ENCODE measurements at regions not wholly inside any gene's neighbourhood (a gene's known extent, or its start where the extent isn't known, plus 50 kb on each side); places are given as distances from the start of the nearest gene placed in this dataset.
"Not testable (repeated sequence)": the region's sequence is repeated elsewhere in the genome, so short reads cannot be mapped to it uniquely, and the experiment has no call there.

- Histone ChIP-seq H2BK120ac (ENCODE audit: low read depth, low read length) (no peak overlapping the region), H3K4me3 (ENCODE audit: low read length) (no peak overlapping the region), H2BK15ac (replicated peaks; ENCODE audit: low read depth) (no peak overlapping the region), H3K4ac (ENCODE audit: low read depth, low read length) (no peak overlapping the region), H3K27me3 (ENCODE audit: insufficient read depth, low read length, poor library complexity) (no peaks in the 10 kb centered on the region), H3K4me1 (ENCODE audit: control insufficient read depth, low read depth, low read length) (no peaks in the 10 kb centered on the region), H4K5ac (ENCODE audit: low read length) (no peak overlapping the region), H3K79me1 (ENCODE audit: low read length) (no peaks in the 10 kb centered on the region), H3K36me3 (ENCODE audit: control insufficient read depth, insufficient read depth, low read length) (no peaks in the 10 kb centered on the region), H3K27ac (ENCODE audit: low read depth, low read length) (no peak overlapping the region), H2AK5ac (ENCODE audit: low read length) (no peak overlapping the region), H3K18ac (ENCODE audit: low read length) (no peak overlapping the region), H3K79me2 (ENCODE audit: control insufficient read depth, insufficient read depth, low read length) (no peaks in the 10 kb centered on the region), H4K8ac (ENCODE audit: low read depth, low read length) (no peak overlapping the region), H2BK5ac (ENCODE audit: low read length) (no peak overlapping the region), H3K56ac (ENCODE audit: low read length) (no peak overlapping the region), H3K23ac (ENCODE audit: low read length) (no peak overlapping the region), H3K9ac (ENCODE audit: low read length) (no peak overlapping the region), H3K4me2 (ENCODE audit: low read length) (no peak overlapping the region)
- DNase-seq, result no peak
Observed at GRCh38 chr1:66464351-66464750, 69.6 kb upstream of the SGIP1 start.

- H4K8ac ChIP-seq (ENCODE audit: low read depth, low read length), result no peak overlapping the region
- H3K23ac ChIP-seq (ENCODE audit: low read length), result no peak overlapping the region
- H3K9ac ChIP-seq (ENCODE audit: low read length), result no peak overlapping the region
- H3K18ac ChIP-seq (ENCODE audit: low read length), result no peak overlapping the region
- H3K4me1 ChIP-seq (ENCODE audit: control insufficient read depth, low read depth, low read length), result no peaks in the 10 kb centered on the region
- H3K4ac ChIP-seq (ENCODE audit: low read depth, low read length), result no peak overlapping the region
- H3K27me3 ChIP-seq (ENCODE audit: insufficient read depth, low read length, poor library complexity), result no peaks in the 10 kb centered on the region
- no peak overlapping the region for H2BK15ac ChIP-seq (replicated peaks; ENCODE audit: low read depth)
- no peak overlapping the region for H3K27ac ChIP-seq (ENCODE audit: low read depth, low read length)
- no peaks in the 10 kb centered on the region for H3K79me2 ChIP-seq (ENCODE audit: control insufficient read depth, insufficient read depth, low read length)
- H3K4me2 ChIP-seq (ENCODE audit: low read length), result no peak overlapping the region
- no peak overlapping the region for H3K56ac ChIP-seq (ENCODE audit: low read length)
- no peak for DNase-seq
- H2BK120ac ChIP-seq (ENCODE audit: low read depth, low read length), result no peak overlapping the region
- no peaks in the 10 kb centered on the region for H3K79me1 ChIP-seq (ENCODE audit: low read length)
- H3K4me3 ChIP-seq (ENCODE audit: low read length), result no peak overlapping the region
- H2BK5ac ChIP-seq (ENCODE audit: low read length), result no peak overlapping the region
- WGBS (ENCODE audit: extremely low coverage, insufficient coverage, low lambda C conversion rate), result no CpG with 5 or more reads among the region's 2 CpGs
- H2AK5ac ChIP-seq (ENCODE audit: low read length), result no peak overlapping the region
- no peak overlapping the region for H4K5ac ChIP-seq (ENCODE audit: low read length)
- H3K36me3 ChIP-seq (ENCODE audit: control insufficient read depth, insufficient read depth, low read length), result no peaks in the 10 kb centered on the region
Observed at GRCh38 chr1:66464802-66465201, 69.2 kb upstream of the SGIP1 start.

- H3K36me3 ChIP-seq (ENCODE audit: control insufficient read depth, insufficient read depth, low read length); H3K4me3 ChIP-seq (ENCODE audit: low read length); H3K18ac ChIP-seq (ENCODE audit: low read length); H2AK5ac ChIP-seq (ENCODE audit: low read length); H3K4ac ChIP-seq (ENCODE audit: low read depth, low read length); H3K23ac ChIP-seq (ENCODE audit: low read length); H3K27me3 ChIP-seq (ENCODE audit: insufficient read depth, low read length, poor library complexity); H3K9ac ChIP-seq (ENCODE audit: low read length); H3K79me2 ChIP-seq (ENCODE audit: control insufficient read depth, insufficient read depth, low read length); H3K79me1 ChIP-seq (ENCODE audit: low read length); H4K8ac ChIP-seq (ENCODE audit: low read depth, low read length); H3K27ac ChIP-seq (ENCODE audit: low read depth, low read length); H3K4me1 ChIP-seq (ENCODE audit: control insufficient read depth, low read depth, low read length); H3K56ac ChIP-seq (ENCODE audit: low read length); H2BK120ac ChIP-seq (ENCODE audit: low read depth, low read length); H4K5ac ChIP-seq (ENCODE audit: low read length); H2BK15ac ChIP-seq (replicated peaks; ENCODE audit: low read depth); H2BK5ac ChIP-seq (ENCODE audit: low read length); DNase-seq; H3K4me2 ChIP-seq (ENCODE audit: low read length): not testable (repeated sequence)
- no CpG with 5 or more reads among the region's 2 CpGs for WGBS (ENCODE audit: extremely low coverage, insufficient coverage, low lambda C conversion rate)
Observed at GRCh38 chr1:66466695-66467094, 67.3 kb upstream of the SGIP1 start.

GRCh38 chr1:66468722-66469121, 65.2 kb upstream of the SGIP1 start:
- Histone ChIP-seq H3K79me1 (ENCODE audit: low read length) (no peaks in the 10 kb centered on the region), H3K4ac (ENCODE audit: low read depth, low read length) (no peak overlapping the region), H2BK120ac (ENCODE audit: low read depth, low read length) (no peak overlapping the region), H4K8ac (ENCODE audit: low read depth, low read length) (no peak overlapping the region), H3K18ac (ENCODE audit: low read length) (no peak overlapping the region), H3K79me2 (ENCODE audit: control insufficient read depth, insufficient read depth, low read length) (no peaks in the 10 kb centered on the region), H3K9ac (ENCODE audit: low read length) (no peak overlapping the region), H2BK15ac (replicated peaks; ENCODE audit: low read depth) (no peak overlapping the region), H3K27ac (ENCODE audit: low read depth, low read length) (no peak overlapping the region), H2BK5ac (ENCODE audit: low read length) (no peak overlapping the region), H3K4me2 (ENCODE audit: low read length) (no peak overlapping the region), H3K27me3 (ENCODE audit: insufficient read depth, low read length, poor library complexity) (no peaks in the 10 kb centered on the region), H4K5ac (ENCODE audit: low read length) (no peak overlapping the region), H3K23ac (ENCODE audit: low read length) (no peak overlapping the region), H3K36me3 (ENCODE audit: control insufficient read depth, insufficient read depth, low read length) (no peaks in the 10 kb centered on the region), H3K4me3 (ENCODE audit: low read length) (no peak overlapping the region), H3K4me1 (ENCODE audit: control insufficient read depth, low read depth, low read length) (no peaks in the 10 kb centered on the region), H2AK5ac (ENCODE audit: low read length) (no peak overlapping the region), H3K56ac (ENCODE audit: low read length) (no peak overlapping the region)
- no CpG with 5 or more reads among the region's 2 CpGs for WGBS (ENCODE audit: extremely low coverage, insufficient coverage, low lambda C conversion rate)
- DNase-seq, result no peak

GRCh38 chr1:66475940-66476339, 58.0 kb upstream of the SGIP1 start:
- Histone ChIP-seq H2AK5ac (ENCODE audit: low read length) (no peak overlapping the region), H3K27me3 (ENCODE audit: insufficient read depth, low read length, poor library complexity) (no peaks in the 10 kb centered on the region), H4K8ac (ENCODE audit: low read depth, low read length) (no peak overlapping the region), H2BK15ac (replicated peaks; ENCODE audit: low read depth) (no peak overlapping the region), H3K4me1 (ENCODE audit: control insufficient read depth, low read depth, low read length) (no peaks in the 10 kb centered on the region), H3K4me3 (ENCODE audit: low read length) (no peak overlapping the region), H3K18ac (ENCODE audit: low read length) (no peak overlapping the region), H3K27ac (ENCODE audit: low read depth, low read length) (no peak overlapping the region), H3K23ac (ENCODE audit: low read length) (no peak overlapping the region), H3K4me2 (ENCODE audit: low read length) (no peak overlapping the region), H2BK5ac (ENCODE audit: low read length) (no peak overlapping the region), H2BK120ac (ENCODE audit: low read depth, low read length) (no peak overlapping the region), H3K36me3 (ENCODE audit: control insufficient read depth, insufficient read depth, low read length) (no peaks in the 10 kb centered on the region), H3K9ac (ENCODE audit: low read length) (no peak overlapping the region), H3K4ac (ENCODE audit: low read depth, low read length) (no peak overlapping the region), H3K79me2 (ENCODE audit: control insufficient read depth, insufficient read depth, low read length) (no peaks in the 10 kb centered on the region), H3K79me1 (ENCODE audit: low read length) (no peaks in the 10 kb centered on the region), H3K56ac (ENCODE audit: low read length) (no peak overlapping the region), H4K5ac (ENCODE audit: low read length) (no peak overlapping the region)
- DNase-seq, result peak; percentile 10
- no CpG with 5 or more reads among the region's 2 CpGs for WGBS (ENCODE audit: extremely low coverage, insufficient coverage, low lambda C conversion rate)

GRCh38 chr1:66476774-66477173, 57.2 kb upstream of the SGIP1 start:
- Histone ChIP-seq H3K36me3 (ENCODE audit: control insufficient read depth, insufficient read depth, low read length) (no peaks in the 10 kb centered on the region), H3K23ac (ENCODE audit: low read length) (no peak overlapping the region), H2BK120ac (ENCODE audit: low read depth, low read length) (no peak overlapping the region), H3K27ac (ENCODE audit: low read depth, low read length) (no peak overlapping the region), H3K79me2 (ENCODE audit: control insufficient read depth, insufficient read depth, low read length) (no peaks in the 10 kb centered on the region), H3K56ac (ENCODE audit: low read length) (no peak overlapping the region), H3K4ac (ENCODE audit: low read depth, low read length) (no peak overlapping the region), H4K8ac (ENCODE audit: low read depth, low read length) (no peak overlapping the region), H3K18ac (ENCODE audit: low read length) (no peak overlapping the region), H3K4me1 (ENCODE audit: control insufficient read depth, low read depth, low read length) (no peaks in the 10 kb centered on the region), H3K4me3 (ENCODE audit: low read length) (no peak overlapping the region), H3K4me2 (ENCODE audit: low read length) (no peak overlapping the region), H3K79me1 (ENCODE audit: low read length) (no peaks in the 10 kb centered on the region), H2BK5ac (ENCODE audit: low read length) (no peak overlapping the region), H2AK5ac (ENCODE audit: low read length) (no peak overlapping the region), H4K5ac (ENCODE audit: low read length) (no peak overlapping the region), H2BK15ac (replicated peaks; ENCODE audit: low read depth) (no peak overlapping the region), H3K27me3 (ENCODE audit: insufficient read depth, low read length, poor library complexity) (no peaks in the 10 kb centered on the region), H3K9ac (ENCODE audit: low read length) (no peak overlapping the region)
- no CpG with 5 or more reads among the region's 1 CpG for WGBS (ENCODE audit: extremely low coverage, insufficient coverage, low lambda C conversion rate)
- peak; percentile 18 for DNase-seq
